C4-2B (cell line): ENCODE measurements at regions not wholly inside any gene's neighbourhood (a gene's known extent, or its start where the extent isn't known, plus 50 kb on each side); places are given as distances from the start of the nearest gene placed in this dataset.
"Not testable (repeated sequence)": the region's sequence is repeated elsewhere in the genome, so short reads cannot be mapped to it uniquely, and the experiment has no call there.

Source experiments
- CTCF ChIP-seq: fragments of 450-650 bp; conservative IDR thresholded peaks from 2 replicates; pipeline ENCODE4 v1.5.1; 2017; ENCODE audit warnings: mild to moderate bottlenecking
- ZFX ChIP-seq: fragments of 450-650 bp; IDR thresholded peaks from 2 replicates; pipeline ENCODE4 v1.6.1; 2017

GRCh38 chrX:144131080-144131479 is 247.2 kb downstream of the UBE2NL start:
- not testable (repeated sequence) for TF ChIP-seq CTCF, ZFX
